IPS DF 6.9 (cell line): ENCODE measurements at regions not wholly inside any gene's neighbourhood (a gene's known extent, or its start where the extent isn't known, plus 50 kb on each side); places are given as distances from the start of the nearest gene placed in this dataset.

Experiments used
- DNase-seq: peaks from one replicate; pipeline ENCODE4 v3.0.0-alpha.2; 2013; ENCODE audit warnings: low read depth, low spot score
- H3K27ac ChIP-seq: one replicate; pipeline ENCODE4 v1.5.1; 2013; ENCODE audit warnings: low read length, control low read depth
- H3K27me3 ChIP-seq: 2 replicates; pipeline ENCODE4 v1.6.1; 2013; ENCODE audit warnings: mild to moderate bottlenecking, low read length; ENCODE audit not compliant: control insufficient read depth, insufficient read depth
- H3K36me3 ChIP-seq: 2 replicates; pipeline ENCODE4 v1.6.1; 2013; ENCODE audit warnings: low read length; ENCODE audit not compliant: control insufficient read depth, insufficient read depth
- H3K4me1 ChIP-seq: 2 replicates; pipeline ENCODE4 v1.6.1; 2013; ENCODE audit warnings: low read length; ENCODE audit not compliant: control insufficient read depth, insufficient read depth
- H3K4me3 ChIP-seq: 2 replicates; pipeline ENCODE4 v1.5.1; 2013; ENCODE audit warnings: mild to moderate bottlenecking, low read length
- H3K9me3 ChIP-seq: 2 replicates; pipeline ENCODE4 v1.6.1; 2013; ENCODE audit warnings: low read length, inconsistent platforms; ENCODE audit not compliant: control insufficient read depth, insufficient read depth
- WGBS: extraction: QIAGEN DNeasy Blood & Tissue Kit; methylation state at CpG from one replicate; pipeline ENCODE4 v1.1.7; 2013; ENCODE audit warnings: mixed read lengths, missing lambda C conversion rate; ENCODE audit not compliant: insufficient read length, insufficient coverage; 5-methylcytosine and 5-hydroxymethylcytosine counted together

DNA sequence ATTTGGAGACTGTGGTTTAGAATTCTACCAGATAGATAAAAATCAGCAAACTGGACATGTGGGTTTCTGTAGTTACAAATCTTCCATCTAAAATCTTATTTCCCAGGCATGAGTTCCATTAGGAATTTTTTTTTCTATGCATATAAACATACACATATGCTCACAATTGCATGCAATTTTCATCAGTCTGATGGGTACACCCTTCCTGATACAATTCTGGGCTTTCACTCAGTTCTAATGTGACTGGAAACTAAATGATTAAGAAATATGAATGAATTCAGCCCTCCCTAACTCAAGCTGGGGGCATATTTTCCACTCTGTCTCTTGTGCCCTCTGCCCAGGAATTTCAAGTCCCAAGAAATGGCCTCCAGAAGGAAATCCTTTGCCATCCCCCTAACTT, 187.1 kb downstream of the SNX19 start:
- Histone ChIP-seq H3K4me3 (no peak overlapping the region), H3K4me1 (no peaks in the 10 kb centered on the region), H3K27me3 (no peaks in the 10 kb centered on the region), H3K27ac (no peak overlapping the region), H3K9me3 (no peaks in the 10 kb centered on the region), H3K36me3 (no peaks in the 10 kb centered on the region)
- no peak for DNase-seq

DNA sequence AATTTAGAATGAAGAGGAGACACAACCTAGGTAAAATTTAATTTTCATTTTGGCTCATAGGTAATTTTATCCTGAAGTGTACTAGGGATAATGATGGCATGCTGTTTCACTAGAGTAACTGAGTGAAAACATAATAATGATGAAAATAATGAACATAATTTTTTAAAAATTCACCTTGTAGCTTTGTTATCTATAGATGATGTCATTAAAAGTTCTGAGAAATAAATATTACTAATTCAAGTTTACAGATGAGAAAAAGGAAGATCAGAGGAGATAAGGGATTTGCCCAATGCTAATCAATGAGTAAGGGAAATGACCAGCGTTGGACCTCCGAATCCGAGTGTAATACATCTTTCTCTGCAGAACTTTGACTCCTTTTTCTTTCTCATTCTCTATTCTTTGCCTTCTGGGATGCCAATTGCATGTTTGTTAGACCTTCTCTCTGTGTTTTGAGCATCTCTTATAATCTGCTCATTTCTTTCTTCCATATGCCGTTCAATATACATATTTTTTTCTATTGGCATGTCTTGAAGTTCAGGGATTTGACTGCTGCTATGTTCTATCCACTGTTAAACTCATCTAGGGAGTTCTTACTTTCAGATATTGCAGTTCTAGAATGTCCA, 186.5 kb downstream of the SNX19 start:
- no CpG with 5 or more reads among the region's 4 CpGs for WGBS
- no peaks in the 10 kb centered on the region for H3K27me3 ChIP-seq
- DNase-seq = no peak
- no peaks in the 10 kb centered on the region for H3K9me3 ChIP-seq
- H3K4me3 ChIP-seq = no peak overlapping the region
- no peaks in the 10 kb centered on the region for H3K4me1 ChIP-seq
- no peaks in the 10 kb centered on the region for H3K36me3 ChIP-seq
- no peak overlapping the region for H3K27ac ChIP-seq

DNA sequence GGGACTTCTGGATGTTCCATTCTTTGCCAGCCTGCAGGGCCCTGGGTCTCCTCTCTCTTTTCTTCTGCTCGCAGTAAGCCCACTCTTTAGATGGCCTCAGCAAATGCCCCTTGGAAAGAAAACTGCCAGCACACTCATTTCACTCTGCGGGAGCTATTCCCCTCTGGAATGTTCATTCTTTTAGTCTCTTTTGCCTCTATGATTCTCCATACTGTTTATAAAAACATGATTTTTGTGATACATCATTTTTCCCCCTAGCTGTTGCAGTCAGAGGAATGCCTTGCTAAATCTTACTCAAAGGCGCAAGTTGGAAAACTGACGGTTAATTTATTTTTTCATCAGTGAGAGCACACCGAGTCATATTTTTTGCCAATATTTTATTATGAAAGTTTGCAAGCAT, 184.9 kb downstream of the SNX19 start:
- Histone ChIP-seq H3K27ac (no peak overlapping the region), H3K36me3 (no peaks in the 10 kb centered on the region), H3K9me3 (no peaks in the 10 kb centered on the region), H3K4me3 (no peak overlapping the region), H3K4me1 (no peaks in the 10 kb centered on the region), H3K27me3 (no peaks in the 10 kb centered on the region)
- no peak for DNase-seq
- WGBS = no CpG with 5 or more reads among the region's 5 CpGs

DNA sequence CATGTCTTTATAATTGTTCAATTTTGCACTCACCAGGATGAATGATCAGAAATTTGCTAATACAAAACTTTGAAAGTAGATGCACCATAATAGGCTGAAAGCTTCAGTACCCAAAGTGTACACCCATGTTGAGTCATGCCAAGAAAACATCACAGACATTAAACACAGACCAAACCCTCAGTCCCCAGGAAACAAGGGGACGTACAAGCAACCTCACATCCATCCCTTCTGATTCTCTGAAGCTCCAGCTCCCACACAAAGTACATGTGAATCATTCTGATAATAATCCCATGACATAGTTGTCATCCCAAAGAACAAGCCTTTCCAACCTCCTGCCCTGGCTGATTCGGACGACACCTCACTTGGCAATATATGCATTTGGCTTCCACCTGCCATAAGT, 183.8 kb downstream of the SNX19 start:
- H3K27me3 ChIP-seq = no peaks in the 10 kb centered on the region
- no peaks in the 10 kb centered on the region for H3K4me1 ChIP-seq
- no peak overlapping the region for H3K27ac ChIP-seq
- H3K9me3 ChIP-seq = no peaks in the 10 kb centered on the region
- no peak for DNase-seq
- H3K36me3 ChIP-seq = no peaks in the 10 kb centered on the region
- H3K4me3 ChIP-seq = no peak overlapping the region
- WGBS = no CpG with 5 or more reads among the region's 3 CpGs

DNA sequence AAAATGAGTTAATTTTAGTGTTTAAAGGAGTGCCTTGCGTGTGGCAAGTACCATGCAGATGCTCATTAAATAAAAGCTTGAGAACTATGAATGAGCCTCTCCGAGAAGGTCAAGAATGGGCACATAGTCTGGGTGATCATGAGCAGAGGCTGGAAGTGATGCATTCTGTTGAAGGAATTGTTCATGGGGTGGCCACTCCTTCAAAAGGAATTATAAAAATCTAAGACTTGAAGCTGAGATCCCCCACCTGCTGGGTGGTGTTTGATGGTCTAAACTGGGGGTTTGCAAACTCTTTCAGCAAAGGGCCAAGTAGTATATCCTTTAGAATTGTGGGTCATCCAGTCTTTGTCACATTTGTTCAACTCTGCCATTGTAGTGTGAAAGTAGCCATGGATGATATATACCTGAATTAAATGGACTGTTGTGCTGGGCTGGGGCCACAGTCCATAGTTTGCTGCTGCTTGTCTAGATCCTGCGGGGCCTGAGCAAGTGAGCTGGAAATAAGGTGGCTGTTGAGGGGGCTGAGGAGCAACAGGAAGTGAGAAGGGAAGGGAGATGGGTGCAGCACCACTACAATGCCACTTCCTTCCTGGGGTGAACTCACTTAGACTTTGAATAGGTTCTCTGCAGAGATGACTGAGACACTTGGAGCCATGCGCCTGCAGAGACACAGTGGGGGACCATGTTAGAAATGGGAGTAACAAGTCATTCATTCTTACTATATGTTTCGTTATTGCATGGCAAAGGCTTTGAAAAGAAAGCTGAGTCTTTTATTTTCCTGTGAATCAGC, 179.0 kb downstream of the SNX19 start:
- Histone ChIP-seq H3K27me3 (no peaks in the 10 kb centered on the region), H3K9me3 (no peaks in the 10 kb centered on the region), H3K27ac (no peak overlapping the region), H3K4me3 (no peak overlapping the region), H3K36me3 (no peaks in the 10 kb centered on the region), H3K4me1 (no peaks in the 10 kb centered on the region)
- WGBS = no CpG with 5 or more reads among the region's 5 CpGs
- no peak for DNase-seq

DNA sequence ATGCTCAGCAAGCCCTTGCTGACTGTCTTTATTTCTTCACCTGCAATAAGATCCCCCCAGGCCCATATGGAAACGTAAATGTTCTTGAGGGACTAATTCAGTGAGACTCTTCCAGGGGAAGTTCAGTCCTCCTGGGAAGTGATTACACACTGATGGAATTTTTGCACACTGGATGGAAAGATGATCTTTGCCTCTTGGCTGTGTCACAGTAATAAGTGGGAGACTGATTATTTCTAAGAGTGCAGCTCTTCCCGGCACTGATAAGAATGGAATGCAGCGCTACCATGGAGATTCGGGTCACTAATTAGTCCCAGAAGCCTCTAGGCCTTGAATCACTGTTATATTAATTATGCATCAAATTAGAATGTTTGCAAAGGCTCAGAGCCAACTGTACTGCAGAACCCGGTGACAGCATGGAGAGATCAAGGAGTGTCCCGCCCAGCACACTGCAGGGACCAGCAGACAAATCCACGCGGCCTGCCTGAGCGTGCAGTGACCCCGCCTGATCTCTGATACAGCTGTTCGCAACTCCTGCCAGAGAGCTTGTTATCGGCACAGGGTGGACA, 178.3 kb downstream of the SNX19 start:
- Histone ChIP-seq H3K36me3 (no peaks in the 10 kb centered on the region), H3K4me1 (no peaks in the 10 kb centered on the region), H3K9me3 (no peaks in the 10 kb centered on the region), H3K27me3 (no peaks in the 10 kb centered on the region), H3K4me3 (no peak overlapping the region), H3K27ac (no peak overlapping the region)
- DNase-seq = no peak
- no CpG with 5 or more reads among the region's 12 CpGs for WGBS

DNA sequence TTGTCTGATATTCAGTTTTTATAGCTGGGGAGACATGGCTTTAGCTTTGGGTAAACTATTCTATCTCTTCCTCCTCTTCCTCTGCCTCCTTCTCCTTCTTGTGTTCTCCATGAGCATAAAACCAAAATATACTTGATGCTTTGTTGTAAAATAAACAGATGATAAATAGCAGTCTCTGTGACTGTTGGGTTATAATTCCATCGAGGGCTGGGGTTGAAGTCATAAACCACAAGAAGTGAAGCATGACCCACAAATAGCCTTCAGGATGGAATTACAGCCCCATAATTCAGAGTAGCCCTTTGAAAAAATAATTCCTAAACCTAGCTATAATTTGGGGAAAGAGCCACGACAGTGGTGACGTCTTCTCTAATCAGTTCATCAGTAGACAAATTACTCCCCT, 177.7 kb downstream of the SNX19 start:
- no CpG with 5 or more reads among the region's 3 CpGs for WGBS
- DNase-seq = no peak
- Histone ChIP-seq H3K4me1 (no peaks in the 10 kb centered on the region), H3K4me3 (no peak overlapping the region), H3K9me3 (no peaks in the 10 kb centered on the region), H3K36me3 (no peaks in the 10 kb centered on the region), H3K27ac (no peak overlapping the region), H3K27me3 (no peaks in the 10 kb centered on the region)

DNA sequence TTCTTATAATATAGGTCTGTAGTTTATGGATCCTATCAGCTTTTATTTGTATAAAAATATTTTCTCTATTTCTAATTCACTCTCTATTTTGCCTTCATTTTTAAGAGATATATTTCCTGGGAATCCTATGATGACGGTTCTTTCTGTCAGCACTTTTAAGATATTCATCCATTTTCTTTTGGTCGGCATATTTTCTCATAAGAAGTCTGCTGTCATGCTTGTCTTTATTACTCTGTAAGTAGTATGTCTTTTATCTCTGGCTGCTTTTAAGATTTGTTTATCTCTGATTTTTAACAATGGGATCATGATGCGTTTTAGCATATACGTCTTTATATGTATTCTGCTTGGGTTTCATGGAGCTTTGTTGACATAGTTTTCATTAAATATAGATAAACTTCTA, 175.5 kb downstream of the SNX19 start:
- Histone ChIP-seq H3K36me3 (no peaks in the 10 kb centered on the region), H3K9me3 (no peaks in the 10 kb centered on the region), H3K4me1 (no peaks in the 10 kb centered on the region), H3K27me3 (no peaks in the 10 kb centered on the region), H3K4me3 (no peak overlapping the region), H3K27ac (no peak overlapping the region)
- DNase-seq = no peak
- WGBS = no CpG with 5 or more reads among the region's 4 CpGs

DNA sequence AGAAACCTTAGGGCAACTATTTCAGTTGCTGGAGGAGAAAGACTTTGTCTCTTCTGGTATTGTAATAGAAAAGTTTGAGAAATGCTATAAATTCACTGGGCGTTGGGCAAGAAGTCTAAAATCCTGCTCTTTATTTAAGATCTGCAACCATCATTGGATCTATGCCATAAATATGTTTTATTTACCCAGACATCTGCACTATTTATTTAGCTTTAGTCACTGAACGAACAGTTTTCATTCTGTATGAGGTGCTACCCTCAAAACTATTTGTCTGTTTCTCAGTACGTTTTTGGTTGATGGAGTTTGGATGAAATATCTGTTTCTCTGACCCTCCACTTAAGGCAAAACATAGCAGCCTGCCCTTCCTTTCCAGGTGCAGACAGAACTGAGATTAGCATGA, 171.5 kb downstream of the SNX19 start:
- no peaks in the 10 kb centered on the region for H3K27me3 ChIP-seq
- no peak for DNase-seq
- H3K4me1 ChIP-seq = no peaks in the 10 kb centered on the region
- no CpG with 5 or more reads among the region's 3 CpGs for WGBS
- no peak overlapping the region for H3K4me3 ChIP-seq
- no peaks in the 10 kb centered on the region for H3K9me3 ChIP-seq
- H3K27ac ChIP-seq = no peak overlapping the region
- H3K36me3 ChIP-seq = no peaks in the 10 kb centered on the region

DNA sequence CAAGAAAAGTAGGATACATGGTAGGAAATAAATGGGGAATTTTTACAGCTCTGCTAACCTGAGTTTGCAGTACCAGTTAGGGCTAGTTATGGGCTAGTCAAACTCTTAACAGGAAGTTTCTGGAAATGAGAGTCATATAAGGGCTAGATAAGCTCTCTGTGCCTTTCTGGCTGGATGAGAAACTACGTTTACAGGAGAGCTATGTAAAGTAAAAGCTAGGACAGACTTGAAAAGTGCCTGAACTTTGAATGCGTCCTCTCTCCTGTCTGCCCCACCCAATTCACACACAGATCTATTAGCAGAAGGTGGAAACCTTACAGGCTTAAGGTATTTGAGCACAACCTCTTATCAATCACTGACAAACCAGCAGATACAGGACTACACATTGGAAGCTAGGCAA, 167.1 kb downstream of the SNX19 start:
- H3K4me1 ChIP-seq = no peaks in the 10 kb centered on the region
- no peak overlapping the region for H3K4me3 ChIP-seq
- H3K36me3 ChIP-seq = no peaks in the 10 kb centered on the region
- no peak for DNase-seq
- H3K27me3 ChIP-seq = no peaks in the 10 kb centered on the region
- H3K27ac ChIP-seq = no peak overlapping the region
- no peaks in the 10 kb centered on the region for H3K9me3 ChIP-seq
- WGBS = no CpG with 5 or more reads among the region's 2 CpGs
